ENCODE measurements at regions not wholly inside any gene's neighbourhood (a gene's known extent, or its start where the extent isn't known, plus 50 kb on each side); places are given as distances from the start of the nearest gene placed in this dataset.

- no peak for DNase-seq (ENCODE audit: low read depth in 4 of 4, low spot score in 2 of 4)
These were observed 71.2 kb upstream of the WNT11 start for GRCh38 chr11:76277298-76278175.

GRCh38 chr11:76276781-76277155 lies 70.5 kb upstream of the WNT11 start:
- DNase-seq (ENCODE audit: low read depth in 4 of 4, low spot score in 2 of 4): no peak

GRCh38 chr11:76276046-76276780 lies 69.9 kb upstream of the WNT11 start:
- no peak for DNase-seq (ENCODE audit: low read depth in 4 of 4, low spot score in 2 of 4)

- DNase-seq (ENCODE audit: low read depth in 4 of 4, low spot score in 2 of 4): no peak
These were observed 69.1 kb upstream of the WNT11 start for GRCh38 chr11:76275446-76275845.

- no peak for DNase-seq (ENCODE audit: low read depth in 4 of 4, low spot score in 2 of 4)
These were observed 64.8 kb upstream of the WNT11 start for GRCh38 chr11:76271068-76271467.

- no peak for DNase-seq (ENCODE audit: low read depth in 4 of 4, low spot score in 2 of 4)
These were observed 64.1 kb upstream of the WNT11 start for GRCh38 chr11:76270389-76270788.

- no peak for DNase-seq (ENCODE audit: low read depth in 4 of 4, low spot score in 2 of 4)
These were observed 63.5 kb upstream of the WNT11 start for GRCh38 chr11:76269661-76270261.

GRCh38 chr11:76269247-76269646 lies 62.9 kb upstream of the WNT11 start:
- no peak for DNase-seq (ENCODE audit: low read depth in 4 of 4, low spot score in 2 of 4)

- no peak for DNase-seq (ENCODE audit: low read depth in 4 of 4, low spot score in 2 of 4)
These were observed 62.2 kb upstream of the WNT11 start for GRCh38 chr11:76268498-76268897.

- no peak for DNase-seq (ENCODE audit: low read depth in 4 of 4, low spot score in 2 of 4)
These were observed 61.3 kb upstream of the WNT11 start for GRCh38 chr11:76267556-76267955.

GRCh38 chr11:76266286-76267100 lies 60.2 kb upstream of the WNT11 start:
- no peak for DNase-seq (ENCODE audit: low read depth in 4 of 4, low spot score in 2 of 4)

- DNase-seq (ENCODE audit: low read depth in 4 of 4, low spot score in 2 of 4): no peak
These were observed 59.5 kb upstream of the WNT11 start for GRCh38 chr11:76265771-76266241.

GRCh38 chr11:76263657-76264056 lies 57.4 kb upstream of the WNT11 start:
- no peak for DNase-seq (ENCODE audit: low read depth in 4 of 4, low spot score in 2 of 4)

- no peak for DNase-seq (ENCODE audit: low read depth in 4 of 4, low spot score in 2 of 4)
These were observed 56.9 kb upstream of the WNT11 start for GRCh38 chr11:76263166-76263565.

GRCh38 chr11:76260296-76260925 lies 54.1 kb upstream of the WNT11 start:
- no peak for DNase-seq (ENCODE audit: low read depth in 4 of 4, low spot score in 2 of 4)

GRCh38 chr11:76259299-76259908 lies 53.1 kb upstream of the WNT11 start:
- no peak for DNase-seq (ENCODE audit: low read depth in 4 of 4, low spot score in 2 of 4)

- DNase-seq (ENCODE audit: low read depth in 4 of 4, low spot score in 2 of 4): no peak
These were observed 50.9 kb upstream of the WNT11 start for GRCh38 chr11:76257074-76257719.

GRCh38 chr11:76256448-76256847 lies 50.1 kb upstream of the WNT11 start:
- no peak for DNase-seq (ENCODE audit: low read depth in 4 of 4, low spot score in 2 of 4)
